ENCODE measurements at regions not wholly inside any gene's neighbourhood (a gene's known extent, or its start where the extent isn't known, plus 50 kb on each side); places are given as distances from the start of the nearest gene placed in this dataset.

- no peak for TF ChIP-seq KIAA2018 (CRISPR knock-in tag; IDR thresholded peaks at IDR 0.05; ENCODE audit: borderline replicate concordance)
- no peak for TF ChIP-seq PTBP1 (IDR thresholded peaks at IDR 0.05; ENCODE audit: low read depth, low read length, poor library complexity, severe bottlenecking)
Measured at GRCh38 chr9:110142868-110143481, 65.0 kb downstream of the C9orf152 start (continued).

GRCh38 chr9:110143485-110143884 lies 64.5 kb downstream of the C9orf152 start:
- no peak overlapping the region for H3K27ac ChIP-seq (ENCODE audit: extremely low read length, insufficient read depth, low read length)
- DNase-seq (ENCODE audit: low spot score): no peak
- in situ Hi-C loops (cut with HindIII; ENCODE audit: extremely low pct_ligation_motif_present, low pct_unique_long_range_greater_than_20kb): no loop called here
- H3K36me3 ChIP-seq (replicated peaks in 1 of 2; ENCODE audit: control insufficient read depth in 1 of 2, insufficient read depth in 2 of 2, low read length in 2 of 2): peaks cover 2 to 20% of the 10 kb centered on the region in 2 experiments
- H3K9me3 ChIP-seq (ENCODE audit: low read length): no peaks in the 10 kb centered on the region
- H3K4me1 ChIP-seq (ENCODE audit: insufficient read depth, low read length): peaks cover 10% of the 10 kb centered on the region; the same call in 1 of the 2 replicates
- WGBS (ENCODE audit: low lambda C conversion rate): 92% methylated on average over 1 of the region's 1 CpG
- no peak overlapping the region for H3K4me2 ChIP-seq (ENCODE audit: low read depth, low read length)
- H2AFZ ChIP-seq (ENCODE audit: low read length): no peak overlapping the region
- FAIRE-seq: no peak
- POLR2A ChIA-PET: no interaction called here
- no peak overlapping the region for H3K4me3 ChIP-seq (replicated peaks in 1 of 3; ENCODE audit: insufficient read depth in 1 of 3, low read depth in 2 of 3, low read length in 3 of 3)
- no peak overlapping the region for H3K9ac ChIP-seq (ENCODE audit: insufficient read depth, low read depth, low read length)
- no peak for ATAC-seq
- intact Hi-C loops (cut with micrococcal nuclease; ENCODE audit: unreplicated experiment): loop anchor here (2.0 kb wide), 1 partner anchor 241 kb away; no protein-coding TSS in a partner anchor
- CTCF ChIA-PET (ENCODE audit: low intra/inter-chr PET ratio, low total read pairs): interaction anchor here (0.6 kb wide), 1 partner anchor 20 kb away, joined by 3 read pairs; no protein-coding TSS in a partner anchor
- peaks cover 29% of the 10 kb centered on the region for H3K79me2 ChIP-seq (ENCODE audit: insufficient read depth, low read length)
- no peaks in the 10 kb centered on the region for H3K27me3 ChIP-seq (ENCODE audit: control insufficient read depth in 1 of 2, insufficient read depth in 2 of 2, low read length in 2 of 2)
- no TSS peak for BruUV-seq (replicated peaks)
- peaks cover 6% of the 10 kb centered on the region for H4K20me1 ChIP-seq (ENCODE audit: insufficient read depth, low read length)
- TF ChIP-seq CHD2 (IDR thresholded peaks at IDR 0.05; ENCODE audit: low read depth, low read length) (no peak), ARNTL (CRISPR knock-in tag; IDR thresholded peaks at IDR 0.05) (no peak), ARID3A (IDR thresholded peaks at IDR 0.05; ENCODE audit: low read depth, low read length) (no peak), ZNF282 (IDR thresholded peaks at IDR 0.05; ENCODE audit: partially characterized antibody) (no peak), ZFP36L2 (CRISPR knock-in tag; IDR thresholded peaks at IDR 0.05) (no peak), HBP1 (CRISPR knock-in tag; IDR thresholded peaks at IDR 0.05; ENCODE audit: low read depth) (no peak), HHEX (CRISPR knock-in tag; IDR thresholded peaks at IDR 0.05) (no peak), ZNF441 (CRISPR knock-in tag; IDR thresholded peaks at IDR 0.05; ENCODE audit: borderline replicate concordance) (no peak), KDM1A (CRISPR knock-in tag; IDR thresholded peaks at IDR 0.05) (no peak), ZBTB8A (CRISPR knock-in tag; IDR thresholded peaks at IDR 0.05; ENCODE audit: borderline replicate concordance, low read depth) (no peak)
